GM23248 (cell line): ENCODE measurements at regions not wholly inside any gene's neighbourhood (a gene's known extent, or its start where the extent isn't known, plus 50 kb on each side); places are given as distances from the start of the nearest gene placed in this dataset.

ENCODE experiments used
- EZH2 ChIP-seq: fragments of 200-600 bp; sonication (generic); IDR thresholded peaks from 2 replicates; pipeline ENCODE4 v1.6.1; 2018; ENCODE audit warnings: antibody characterized with exemption, mild to moderate bottlenecking; ENCODE audit not compliant: insufficient read depth, poor library complexity, severe bottlenecking
- EZH2phosphoT487 ChIP-seq: fragments of 200-600 bp; sonication (generic); IDR thresholded peaks from 2 replicates; pipeline ENCODE4 v1.6.1; 2018; ENCODE audit warnings: antibody characterized with exemption, moderate library complexity, mild to moderate bottlenecking, low read depth; ENCODE audit not compliant: insufficient read depth

GRCh38 chr6:100271625-100272024, 193.1 kb downstream of the SIM1 start:
- no peak for TF ChIP-seq EZH2
- TF ChIP-seq EZH2phosphoT487: no peak
